Spleen (tissue), 7 donors: ENCODE measurements at regions not wholly inside any gene's neighbourhood (a gene's known extent, or its start where the extent isn't known, plus 50 kb on each side); places are given as distances from the start of the nearest gene placed in this dataset.

Experiments used
- CTCF ChIP-seq, 11 experiments: fragments of 200-600 bp in 7 of 11; fragments of 450-650 bp in 4 of 11; sonication (generic) in 4 of 11; IDR thresholded peaks in 8 of 11; conservative IDR thresholded peaks in 3 of 11; 1 replicate in 7 of 11; 2 replicates in 4 of 11; pipeline versions ENCODE4 v1.4.0 to v1.8.0; 2016 to 2021; ENCODE audit warnings: antibody characterized with exemption in 11 of 11, inconsistent platforms in 4 of 11, mild to moderate bottlenecking in 1 of 11
- POLR2A ChIP-seq, 3 donors: fragments of 450-650 bp; IDR thresholded peaks; one replicate each; pipeline ENCODE4 v1.5.1; 2017; ENCODE audit warnings: antibody characterized with exemption in 3 of 3, mild to moderate bottlenecking in 1 of 3
- POLR2AphosphoS5 ChIP-seq, 3 donors: sonication (generic); formaldehyde crosslinking; IDR thresholded peaks; one replicate each; pipeline ENCODE4 v1.5.1; 2017; ENCODE audit warnings: antibody characterized with exemption in 3 of 3
- donor health status: DM: no; HTN: no; CAD: no; lungs with moderate emphysema.
- donor health status: DM: no; HTN: no; CAD: no.
- donor health status: DM: no; HTN: no; CAD: no.

GRCh38 chr12:45565590-45565989, 163.9 kb upstream of the ARID2 start:
- TF ChIP-seq CTCF (IDR thresholded peaks at IDR 0.05 in 8 of 11, conservative IDR thresholded peaks at IDR 0.05 in 3 of 11) = no peak
- TF ChIP-seq POLR2AphosphoS5 (IDR thresholded peaks at IDR 0.05) = no peak
- no peak for TF ChIP-seq POLR2A (IDR thresholded peaks at IDR 0.05)
